Parathyroid adenoma (tissue), 2 donors: ENCODE measurements at regions not wholly inside any gene's neighbourhood (a gene's known extent, or its start where the extent isn't known, plus 50 kb on each side); places are given as distances from the start of the nearest gene placed in this dataset.

Experiments
- H2AFZ ChIP-seq: fragments of 300-600 bp; sonication (generic); one replicate; pipeline ENCODE4 v1.7.0; 2017; ENCODE audit warnings: antibody characterized with exemption, mild to moderate bottlenecking
- H3K27ac ChIP-seq: fragments of 300-600 bp; sonication (generic); one replicate; pipeline ENCODE4 v1.7.0; 2017
- H3K27me3 ChIP-seq: fragments of 300-600 bp; sonication (generic); one replicate; pipeline ENCODE4 v1.7.0; 2017; ENCODE audit warnings: low read length; ENCODE audit not compliant: control insufficient read depth, insufficient read depth
- H3K36me3 ChIP-seq: fragments of 300-600 bp; sonication (generic); one replicate; pipeline ENCODE4 v1.7.0; 2017; ENCODE audit warnings: low read length; ENCODE audit not compliant: control insufficient read depth, insufficient read depth
- H3K4me1 ChIP-seq: fragments of 300-600 bp; sonication (generic); one replicate; pipeline ENCODE4 v1.7.0; 2017; ENCODE audit warnings: control low read depth
- H3K4me2 ChIP-seq: fragments of 300-600 bp; sonication (generic); one replicate; pipeline ENCODE4 v1.7.0; 2017; ENCODE audit warnings: low read length
- H3K4me3 ChIP-seq: fragments of 300-600 bp; sonication (generic); one replicate; pipeline ENCODE4 v1.7.0; 2017; ENCODE audit warnings: low read depth, low read length
- H3K79me2 ChIP-seq: fragments of 300-600 bp; sonication (generic); one replicate; pipeline ENCODE4 v1.7.0; 2017; ENCODE audit warnings: control low read depth
- H3K9ac ChIP-seq: fragments of 300-600 bp; sonication (generic); one replicate; pipeline ENCODE4 v1.7.0; 2017; ENCODE audit warnings: mild to moderate bottlenecking
- H3K9me3 ChIP-seq: fragments of 300-600 bp; sonication (generic); one replicate; pipeline ENCODE4 v1.7.0; 2017; ENCODE audit warnings: low read length; ENCODE audit not compliant: control insufficient read depth
- TF ChIP-seq, protein P1 (sequence below): fragments of 300-600 bp; sonication (generic); IDR thresholded peaks from one replicate; pipeline ENCODE4 v1.7.0; 2017; ENCODE audit warnings: antibody characterized with exemption, mild to moderate bottlenecking
- donor health status: primary hyperparathyroidism.

DNA sequence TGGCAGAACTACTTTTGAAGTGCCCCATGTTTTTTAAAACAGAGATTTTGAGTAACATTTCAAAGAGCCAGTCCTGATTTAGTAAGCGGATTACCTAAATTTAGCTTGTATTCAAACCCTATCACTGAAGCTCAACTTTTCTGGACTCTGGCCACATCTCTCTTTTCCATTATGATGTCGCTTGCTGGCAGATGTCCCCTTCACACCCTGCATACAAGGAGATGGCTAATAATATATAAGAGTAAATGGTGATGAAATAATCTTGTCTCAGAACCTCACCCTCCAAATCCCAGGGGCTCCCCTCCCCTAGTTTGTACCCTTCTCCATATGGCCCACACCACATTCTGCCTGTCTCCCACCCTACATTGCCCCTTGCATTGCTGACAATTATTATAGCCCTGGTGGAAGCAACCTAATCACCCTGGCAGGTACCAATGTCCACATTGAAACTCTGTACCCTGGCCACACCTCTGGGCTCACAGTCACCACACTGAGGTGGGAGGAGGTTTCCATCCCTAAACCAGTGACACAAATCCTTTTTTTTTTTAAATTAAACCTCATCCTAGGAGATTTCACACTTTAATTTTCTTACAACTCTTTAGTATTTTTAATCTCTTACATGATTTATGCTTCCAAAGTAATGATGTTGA is 106.0 kb upstream of the SYT6 start:
- Histone ChIP-seq H3K9ac (no peak overlapping the region), H3K4me2 (no peak overlapping the region), H3K36me3 (no peaks in the 10 kb centered on the region), H2AFZ (no peak overlapping the region), H3K79me2 (no peaks in the 10 kb centered on the region), H3K4me3 (no peak overlapping the region), H3K9me3 (no peaks in the 10 kb centered on the region), H3K4me1 (no peaks in the 10 kb centered on the region), H3K27ac (no peak overlapping the region), H3K27me3 (no peaks in the 10 kb centered on the region)
- TF ChIP-seq, protein P1, sequence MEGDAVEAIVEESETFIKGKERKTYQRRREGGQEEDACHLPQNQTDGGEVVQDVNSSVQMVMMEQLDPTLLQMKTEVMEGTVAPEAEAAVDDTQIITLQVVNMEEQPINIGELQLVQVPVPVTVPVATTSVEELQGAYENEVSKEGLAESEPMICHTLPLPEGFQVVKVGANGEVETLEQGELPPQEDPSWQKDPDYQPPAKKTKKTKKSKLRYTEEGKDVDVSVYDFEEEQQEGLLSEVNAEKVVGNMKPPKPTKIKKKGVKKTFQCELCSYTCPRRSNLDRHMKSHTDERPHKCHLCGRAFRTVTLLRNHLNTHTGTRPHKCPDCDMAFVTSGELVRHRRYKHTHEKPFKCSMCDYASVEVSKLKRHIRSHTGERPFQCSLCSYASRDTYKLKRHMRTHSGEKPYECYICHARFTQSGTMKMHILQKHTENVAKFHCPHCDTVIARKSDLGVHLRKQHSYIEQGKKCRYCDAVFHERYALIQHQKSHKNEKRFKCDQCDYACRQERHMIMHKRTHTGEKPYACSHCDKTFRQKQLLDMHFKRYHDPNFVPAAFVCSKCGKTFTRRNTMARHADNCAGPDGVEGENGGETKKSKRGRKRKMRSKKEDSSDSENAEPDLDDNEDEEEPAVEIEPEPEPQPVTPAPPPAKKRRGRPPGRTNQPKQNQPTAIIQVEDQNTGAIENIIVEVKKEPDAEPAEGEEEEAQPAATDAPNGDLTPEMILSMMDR = no peak

DNA sequence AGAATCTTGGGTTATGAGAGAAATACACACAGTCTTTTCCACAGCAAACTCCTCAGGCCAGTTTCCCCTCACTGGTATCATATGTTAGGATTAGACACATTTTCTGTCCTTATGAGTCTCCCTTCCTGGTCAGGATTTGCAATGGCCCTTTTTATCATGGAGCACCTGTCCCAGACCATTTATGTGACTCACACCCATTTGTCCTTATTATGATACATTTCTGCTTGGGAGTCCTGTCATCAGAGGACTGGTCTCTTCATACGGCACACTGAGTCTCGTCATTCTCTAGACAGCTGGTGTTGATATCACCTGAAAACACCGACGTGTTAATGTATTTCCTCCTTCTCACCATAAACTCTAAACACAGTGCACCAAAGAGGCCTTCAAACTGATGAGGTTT is 105.0 kb upstream of the SYT6 start:
- H3K79me2 ChIP-seq = no peaks in the 10 kb centered on the region
- no peak overlapping the region for H3K9ac ChIP-seq
- H3K27ac ChIP-seq = no peak overlapping the region
- no peaks in the 10 kb centered on the region for H3K9me3 ChIP-seq
- TF ChIP-seq, protein P1 = no peak
- no peak overlapping the region for H3K4me3 ChIP-seq
- H3K4me1 ChIP-seq = no peaks in the 10 kb centered on the region
- no peak overlapping the region for H2AFZ ChIP-seq
- no peaks in the 10 kb centered on the region for H3K36me3 ChIP-seq
- H3K4me2 ChIP-seq = no peak overlapping the region
- no peaks in the 10 kb centered on the region for H3K27me3 ChIP-seq

- TF ChIP-seq, protein P1 = no peak
- H3K4me1 ChIP-seq = no peaks in the 10 kb centered on the region
- no peaks in the 10 kb centered on the region for H3K36me3 ChIP-seq
- no peak overlapping the region for H3K4me3 ChIP-seq
- no peaks in the 10 kb centered on the region for H3K79me2 ChIP-seq
- no peak overlapping the region for H3K27ac ChIP-seq
- no peaks in the 10 kb centered on the region for H3K9me3 ChIP-seq
- no peak overlapping the region for H2AFZ ChIP-seq
- no peak overlapping the region for H3K4me2 ChIP-seq
- no peaks in the 10 kb centered on the region for H3K27me3 ChIP-seq
- no peak overlapping the region for H3K9ac ChIP-seq
Measured at GRCh38 chr1:114258074-114258473, 104.4 kb upstream of the SYT6 start.

- H3K79me2 ChIP-seq = no peaks in the 10 kb centered on the region
- H3K4me2 ChIP-seq = no peak overlapping the region
- H3K27me3 ChIP-seq = no peaks in the 10 kb centered on the region
- H3K36me3 ChIP-seq = no peaks in the 10 kb centered on the region
- H3K9ac ChIP-seq = no peak overlapping the region
- TF ChIP-seq, protein P1 = no peak
- H2AFZ ChIP-seq = no peak overlapping the region
- no peaks in the 10 kb centered on the region for H3K4me1 ChIP-seq
- H3K9me3 ChIP-seq = no peaks in the 10 kb centered on the region
- H3K4me3 ChIP-seq = no peak overlapping the region
- H3K27ac ChIP-seq = no peak overlapping the region
Measured at GRCh38 chr1:114257554-114257953, 103.9 kb upstream of the SYT6 start.

DNA sequence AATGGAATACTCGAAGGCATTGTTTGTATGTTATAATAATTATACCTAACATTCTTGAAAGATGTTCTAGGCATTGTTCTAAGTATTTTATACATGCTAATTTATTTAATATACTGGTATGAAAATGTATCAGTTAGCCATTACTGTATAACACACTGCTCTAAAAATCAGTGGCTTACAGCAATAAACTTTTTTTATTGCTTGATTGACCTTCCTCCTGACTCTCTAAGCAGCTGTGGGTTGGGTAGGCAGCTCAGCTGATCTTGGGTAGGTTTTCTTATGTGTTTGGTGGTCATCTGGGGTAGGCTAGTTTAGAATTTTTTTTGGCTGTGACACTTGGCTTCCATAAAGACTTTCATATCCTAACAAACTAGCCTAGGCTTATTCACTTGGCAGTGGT is 100.2 kb upstream of the SYT6 start:
- Histone ChIP-seq H2AFZ (no peak overlapping the region), H3K27ac (no peak overlapping the region), H3K36me3 (no peaks in the 10 kb centered on the region), H3K27me3 (no peaks in the 10 kb centered on the region), H3K9ac (no peak overlapping the region), H3K4me2 (no peak overlapping the region), H3K9me3 (no peaks in the 10 kb centered on the region), H3K4me1 (no peaks in the 10 kb centered on the region), H3K79me2 (no peaks in the 10 kb centered on the region), H3K4me3 (no peak overlapping the region)
- TF ChIP-seq, protein P1 = no peak
